Osteocyte (in vitro differentiated cells): ENCODE measurements at regions not wholly inside any gene's neighbourhood (a gene's known extent, or its start where the extent isn't known, plus 50 kb on each side); places are given as distances from the start of the nearest gene placed in this dataset.
A peak's percentile ranks its signal among the peaks of the same experiment; 100 is the strongest.

Source experiments
- DNase-seq: peaks from one replicate; pipeline ENCODE4 v3.0.0; 2021; ENCODE audit warnings: mixed read lengths; ENCODE audit not compliant: unreplicated experiment; ENCODE audit errors: extremely low spot score
- H3K27ac Mint-ChIP-seq: one replicate; pipeline ENCODE4 v1.8.0; 2021; ENCODE audit warnings: mild to moderate bottlenecking, mixed read lengths; ENCODE audit not compliant: unreplicated experiment
- H3K27me3 Mint-ChIP-seq: one replicate; pipeline ENCODE4 v1.8.0; 2021; ENCODE audit warnings: mixed read lengths; ENCODE audit not compliant: unreplicated experiment
- H3K36me3 Mint-ChIP-seq: one replicate; pipeline ENCODE4 v1.8.0; 2021; ENCODE audit warnings: mixed read lengths; ENCODE audit not compliant: unreplicated experiment
- H3K4me1 Mint-ChIP-seq: one replicate; pipeline ENCODE4 v1.8.0; 2021; ENCODE audit warnings: mixed read lengths; ENCODE audit not compliant: unreplicated experiment
- H3K4me3 Mint-ChIP-seq: one replicate; pipeline ENCODE4 v1.8.0; 2021; ENCODE audit warnings: mild to moderate bottlenecking, moderate library complexity, mixed read lengths; ENCODE audit not compliant: unreplicated experiment
- H3K9me3 Mint-ChIP-seq: one replicate; pipeline ENCODE4 v1.8.0; 2021; ENCODE audit warnings: mixed read lengths; ENCODE audit not compliant: unreplicated experiment
- TF ChIP-seq, protein P1 (sequence below): fragments of 200-600 bp; sonication (generic); IDR thresholded peaks from 2 replicates; pipeline ENCODE4 v1.5.0; 2021; ENCODE audit warnings: antibody characterized with exemption, mild to moderate bottlenecking, moderate library complexity

DNA sequence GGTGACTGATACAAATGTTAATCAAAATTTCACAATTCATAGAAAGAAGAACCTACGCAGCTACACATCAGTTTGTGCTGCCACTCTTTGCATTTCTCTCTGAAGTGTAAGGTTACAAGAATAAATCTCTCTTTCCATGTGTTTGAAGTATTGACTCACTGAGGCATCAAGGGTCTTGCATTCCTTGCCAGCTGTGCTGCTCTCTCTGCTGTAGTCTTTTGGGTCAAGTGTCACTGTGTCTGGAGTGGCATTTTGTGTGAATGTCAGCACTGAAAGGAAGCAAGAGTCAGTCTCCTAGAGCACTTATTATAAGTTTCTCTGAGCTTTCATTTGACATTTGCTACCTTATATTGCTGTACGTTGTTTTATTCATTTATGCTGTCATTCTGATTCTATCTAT is 1696.1 kb upstream of the LRRTM1 start:
- Mint-ChIP-seq H3K4me1 (no peaks in the 10 kb centered on the region), H3K27me3 (no peaks in the 10 kb centered on the region), H3K9me3 (peaks cover 4% of the 10 kb centered on the region), H3K36me3 (no peaks in the 10 kb centered on the region), H3K27ac (no peak overlapping the region), H3K4me3 (no peak overlapping the region)
- TF ChIP-seq, protein P1, sequence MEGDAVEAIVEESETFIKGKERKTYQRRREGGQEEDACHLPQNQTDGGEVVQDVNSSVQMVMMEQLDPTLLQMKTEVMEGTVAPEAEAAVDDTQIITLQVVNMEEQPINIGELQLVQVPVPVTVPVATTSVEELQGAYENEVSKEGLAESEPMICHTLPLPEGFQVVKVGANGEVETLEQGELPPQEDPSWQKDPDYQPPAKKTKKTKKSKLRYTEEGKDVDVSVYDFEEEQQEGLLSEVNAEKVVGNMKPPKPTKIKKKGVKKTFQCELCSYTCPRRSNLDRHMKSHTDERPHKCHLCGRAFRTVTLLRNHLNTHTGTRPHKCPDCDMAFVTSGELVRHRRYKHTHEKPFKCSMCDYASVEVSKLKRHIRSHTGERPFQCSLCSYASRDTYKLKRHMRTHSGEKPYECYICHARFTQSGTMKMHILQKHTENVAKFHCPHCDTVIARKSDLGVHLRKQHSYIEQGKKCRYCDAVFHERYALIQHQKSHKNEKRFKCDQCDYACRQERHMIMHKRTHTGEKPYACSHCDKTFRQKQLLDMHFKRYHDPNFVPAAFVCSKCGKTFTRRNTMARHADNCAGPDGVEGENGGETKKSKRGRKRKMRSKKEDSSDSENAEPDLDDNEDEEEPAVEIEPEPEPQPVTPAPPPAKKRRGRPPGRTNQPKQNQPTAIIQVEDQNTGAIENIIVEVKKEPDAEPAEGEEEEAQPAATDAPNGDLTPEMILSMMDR = no peak
- DNase-seq = no peak

DNA sequence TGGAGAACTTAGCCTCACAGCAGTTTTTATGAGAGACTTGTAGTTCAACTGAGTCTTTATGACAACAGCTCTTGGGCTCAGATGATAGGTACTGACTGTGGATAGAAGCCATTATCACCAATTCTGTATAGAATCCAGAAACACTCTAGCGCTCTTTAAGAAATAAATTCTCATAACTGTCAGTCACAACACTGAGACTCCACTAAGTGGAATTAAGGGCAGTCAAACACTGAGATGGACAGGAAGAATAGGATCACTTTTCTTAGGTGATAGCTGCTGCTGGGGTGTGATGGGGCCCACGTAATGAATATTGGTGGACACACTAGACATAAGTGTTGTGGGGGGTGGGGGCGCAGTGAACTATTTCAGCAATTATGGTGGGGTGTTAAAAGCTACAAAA is 1691.8 kb upstream of the LRRTM1 start:
- Mint-ChIP-seq H3K4me1 (no peaks in the 10 kb centered on the region), H3K36me3 (no peaks in the 10 kb centered on the region), H3K9me3 (peaks cover 16% of the 10 kb centered on the region), H3K4me3 (no peak overlapping the region), H3K27me3 (no peaks in the 10 kb centered on the region), H3K27ac (no peak overlapping the region)
- DNase-seq = no peak
- TF ChIP-seq, protein P1 = no peak

DNA sequence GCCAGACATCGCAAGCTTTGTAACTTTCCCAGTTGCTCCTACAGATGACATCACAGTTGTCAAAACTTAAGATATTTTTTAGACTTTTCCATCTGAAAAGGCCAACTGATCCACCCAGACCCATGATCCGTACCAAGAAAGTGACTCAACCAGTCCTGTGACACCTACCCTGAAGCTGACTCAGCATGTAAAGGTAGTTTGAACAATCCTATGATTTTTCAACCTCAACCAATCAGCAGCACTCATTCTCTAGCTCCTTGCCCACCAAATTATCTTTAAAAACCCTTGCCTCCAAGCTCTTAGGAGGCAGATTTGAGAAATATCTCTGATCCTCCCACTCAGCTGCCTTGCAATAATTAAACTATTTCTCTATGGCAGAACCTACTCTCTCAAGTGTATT is 1686.7 kb upstream of the LRRTM1 start:
- Mint-ChIP-seq H3K4me1 (no peaks in the 10 kb centered on the region), H3K27ac (no peak overlapping the region), H3K36me3 (no peaks in the 10 kb centered on the region), H3K4me3 (no peak overlapping the region), H3K27me3 (no peaks in the 10 kb centered on the region), H3K9me3 (peaks cover 30% of the 10 kb centered on the region)
- TF ChIP-seq, protein P1 = no peak
- no peak for DNase-seq

DNA sequence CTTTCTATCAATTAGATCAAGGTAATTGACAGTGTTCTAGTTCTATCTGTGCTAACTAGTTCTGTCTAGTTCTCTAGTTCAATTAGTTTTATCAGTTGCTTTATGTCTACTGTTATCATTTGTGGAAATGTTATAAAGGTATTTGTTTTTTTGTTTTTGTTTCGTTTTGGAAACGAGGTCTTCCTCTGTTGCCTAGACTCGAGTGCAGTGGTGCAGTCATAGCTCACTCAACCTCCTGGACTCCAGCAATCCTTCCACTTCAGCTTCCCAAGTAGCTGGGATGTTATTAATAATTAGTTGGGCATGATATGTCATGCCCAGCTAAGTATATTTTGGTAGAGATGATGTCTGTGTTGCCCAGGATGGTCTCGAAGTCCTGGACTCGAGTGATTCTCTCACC is 1682.8 kb upstream of the LRRTM1 start:
- DNase-seq = no peak
- Mint-ChIP-seq H3K27me3 (no peaks in the 10 kb centered on the region), H3K4me3 (no peak overlapping the region), H3K9me3 (peaks cover 30% of the 10 kb centered on the region), H3K36me3 (no peaks in the 10 kb centered on the region), H3K27ac (no peak overlapping the region), H3K4me1 (no peaks in the 10 kb centered on the region)
- TF ChIP-seq, protein P1 = no peak

DNA sequence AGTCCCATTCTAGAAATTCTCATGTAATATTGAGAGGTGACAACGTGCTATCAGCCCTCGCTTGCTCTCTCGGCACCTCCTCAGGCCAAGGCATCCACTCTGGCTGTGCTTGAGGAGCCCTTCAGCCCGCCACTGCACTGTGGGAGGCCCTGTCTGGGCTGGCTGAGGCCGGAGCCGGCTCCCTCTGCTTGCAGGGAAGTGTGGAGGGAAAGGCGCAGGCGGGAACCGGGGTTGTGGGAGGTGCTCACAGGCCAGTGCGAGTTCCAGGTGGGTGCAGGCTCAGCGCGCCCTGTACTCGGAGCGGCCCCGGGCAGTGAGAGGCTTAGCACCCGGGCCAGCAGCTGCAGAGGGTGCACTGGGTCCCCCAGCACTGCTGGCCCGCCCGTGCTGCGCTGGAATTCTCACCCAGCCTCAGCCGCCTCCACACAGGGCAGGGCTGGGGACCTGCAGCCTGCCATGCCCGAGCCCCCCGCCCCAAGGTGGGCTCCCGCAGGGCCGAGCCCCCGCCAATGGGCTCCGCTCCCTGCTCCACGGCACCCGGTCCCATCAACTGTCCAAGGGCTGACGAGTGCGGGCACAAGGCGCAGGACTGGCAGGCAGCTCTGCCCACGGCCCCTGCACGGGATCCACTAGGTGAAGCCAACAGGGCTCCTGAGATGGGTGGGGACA is 1680.6 kb upstream of the LRRTM1 start:
- TF ChIP-seq, protein P1 = no peak
- Mint-ChIP-seq H3K9me3 (peaks cover 21% of the 10 kb centered on the region), H3K36me3 (no peaks in the 10 kb centered on the region), H3K27me3 (no peaks in the 10 kb centered on the region), H3K27ac (no peak overlapping the region), H3K4me3 (no peak overlapping the region), H3K4me1 (no peaks in the 10 kb centered on the region)
- DNase-seq = peak; percentile 84
